Lower leg skin (tissue), 3 donors: ENCODE measurements at regions not wholly inside any gene's neighbourhood (a gene's known extent, or its start where the extent isn't known, plus 50 kb on each side); places are given as distances from the start of the nearest gene placed in this dataset.

ENCODE experiments used
- CTCF ChIP-seq, 3 donors: fragments of 450-650 bp; IDR thresholded peaks; one replicate each; pipeline ENCODE4 v1.5.1; 2016; ENCODE audit warnings: antibody characterized with exemption in 3 of 3, mild to moderate bottlenecking in 3 of 3, moderate library complexity in 2 of 3
- POLR2A ChIP-seq, 2 donors: fragments of 450-650 bp; IDR thresholded peaks; one replicate each; pipeline ENCODE4 v1.6.1; 2016 to 2017; ENCODE audit warnings: antibody characterized with exemption in 2 of 2, mild to moderate bottlenecking in 1 of 2, moderate library complexity in 1 of 2

- no peak for TF ChIP-seq CTCF (IDR thresholded peaks at IDR 0.05)
- no peak for TF ChIP-seq POLR2A (IDR thresholded peaks at IDR 0.05)
Measured at GRCh38 chr22:11627436-11627797, 3900.6 kb upstream of the OR11H1 start.
